ENCODE measurements at regions not wholly inside any gene's neighbourhood (a gene's known extent, or its start where the extent isn't known, plus 50 kb on each side); places are given as distances from the start of the nearest gene placed in this dataset.
"Not testable (repeated sequence)": the region's sequence is repeated elsewhere in the genome, so short reads cannot be mapped to it uniquely, and the experiment has no call there.

DNA sequence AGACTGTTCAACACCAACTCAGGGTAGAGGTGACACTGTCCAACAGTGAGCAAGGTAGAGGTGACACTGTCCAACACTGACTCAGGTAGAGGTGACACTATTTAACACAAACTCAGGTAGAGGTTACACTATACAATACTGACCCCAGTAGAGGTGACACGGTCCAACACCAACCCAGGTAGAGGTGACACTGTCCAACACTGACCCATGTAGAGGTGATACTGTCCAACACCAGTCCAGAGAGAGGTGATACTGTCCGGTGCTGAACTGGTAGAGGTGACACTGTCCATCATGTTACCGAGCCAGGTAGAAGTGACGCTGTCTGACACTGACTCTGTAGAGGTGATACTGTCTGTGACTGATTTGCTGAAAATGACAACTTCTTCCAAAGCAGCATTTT lies 102.4 kb downstream of the GATA3 start:
- no peak overlapping the region for H3K4me3 ChIP-seq (replicated peaks in 1 of 2; ENCODE audit: low read depth in 2 of 2, low read length in 2 of 2)
- DNase-seq (ENCODE audit: low read depth in 2 of 2), result no peak
- TF ChIP-seq, protein P1, sequence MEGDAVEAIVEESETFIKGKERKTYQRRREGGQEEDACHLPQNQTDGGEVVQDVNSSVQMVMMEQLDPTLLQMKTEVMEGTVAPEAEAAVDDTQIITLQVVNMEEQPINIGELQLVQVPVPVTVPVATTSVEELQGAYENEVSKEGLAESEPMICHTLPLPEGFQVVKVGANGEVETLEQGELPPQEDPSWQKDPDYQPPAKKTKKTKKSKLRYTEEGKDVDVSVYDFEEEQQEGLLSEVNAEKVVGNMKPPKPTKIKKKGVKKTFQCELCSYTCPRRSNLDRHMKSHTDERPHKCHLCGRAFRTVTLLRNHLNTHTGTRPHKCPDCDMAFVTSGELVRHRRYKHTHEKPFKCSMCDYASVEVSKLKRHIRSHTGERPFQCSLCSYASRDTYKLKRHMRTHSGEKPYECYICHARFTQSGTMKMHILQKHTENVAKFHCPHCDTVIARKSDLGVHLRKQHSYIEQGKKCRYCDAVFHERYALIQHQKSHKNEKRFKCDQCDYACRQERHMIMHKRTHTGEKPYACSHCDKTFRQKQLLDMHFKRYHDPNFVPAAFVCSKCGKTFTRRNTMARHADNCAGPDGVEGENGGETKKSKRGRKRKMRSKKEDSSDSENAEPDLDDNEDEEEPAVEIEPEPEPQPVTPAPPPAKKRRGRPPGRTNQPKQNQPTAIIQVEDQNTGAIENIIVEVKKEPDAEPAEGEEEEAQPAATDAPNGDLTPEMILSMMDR (IDR thresholded peaks at IDR 0.05; ENCODE audit: low read depth, low read length), result no peak

DNA sequence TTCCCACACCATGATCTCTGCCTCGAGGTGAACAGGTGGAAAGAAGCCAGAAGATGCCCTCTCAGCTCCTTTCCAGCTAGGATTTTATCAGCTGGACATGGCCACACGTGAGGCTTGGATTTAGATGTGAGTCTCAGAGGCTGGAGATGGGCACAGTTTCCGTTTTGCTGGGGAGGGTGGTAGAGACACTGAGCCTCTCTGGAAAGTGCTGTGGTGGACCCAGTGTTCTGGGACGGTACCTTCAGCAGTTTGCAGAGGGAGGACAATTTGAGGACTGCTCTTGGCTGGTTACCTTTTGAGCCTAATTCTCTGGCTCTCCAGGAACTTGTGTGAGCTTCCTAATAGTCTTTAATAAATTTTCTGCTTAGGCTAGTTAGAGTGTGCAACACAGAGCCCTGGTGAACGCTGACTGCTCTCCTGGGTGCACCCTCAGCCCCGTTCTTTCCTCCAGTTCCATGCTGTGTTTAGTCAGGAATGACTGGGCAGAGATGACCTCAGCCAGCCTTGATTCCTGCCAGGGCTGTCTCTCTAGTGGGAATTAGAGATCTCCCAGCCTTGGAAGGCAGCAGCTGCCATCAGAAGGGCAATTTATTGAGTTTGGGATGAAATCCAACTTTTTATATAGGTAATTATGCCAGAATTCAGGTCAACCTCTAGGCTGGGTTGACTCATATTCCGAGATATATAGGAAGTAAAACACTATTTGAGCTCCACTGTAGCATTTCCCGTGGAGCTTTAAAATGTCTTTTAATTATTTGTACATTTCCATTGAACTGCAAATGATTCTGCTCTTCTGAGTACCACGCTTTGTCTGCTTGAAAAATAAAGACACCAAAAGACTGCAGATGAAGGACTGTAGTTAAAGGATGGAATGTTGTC lies 103.9 kb downstream of the GATA3 start:
- TF ChIP-seq, protein P1 (IDR thresholded peaks at IDR 0.05; ENCODE audit: low read depth, low read length), result no peak
- no peak for DNase-seq (ENCODE audit: low read depth in 2 of 2)
- H3K4me3 ChIP-seq (replicated peaks in 1 of 2; ENCODE audit: low read depth in 2 of 2, low read length in 2 of 2), result no peak overlapping the region

DNA sequence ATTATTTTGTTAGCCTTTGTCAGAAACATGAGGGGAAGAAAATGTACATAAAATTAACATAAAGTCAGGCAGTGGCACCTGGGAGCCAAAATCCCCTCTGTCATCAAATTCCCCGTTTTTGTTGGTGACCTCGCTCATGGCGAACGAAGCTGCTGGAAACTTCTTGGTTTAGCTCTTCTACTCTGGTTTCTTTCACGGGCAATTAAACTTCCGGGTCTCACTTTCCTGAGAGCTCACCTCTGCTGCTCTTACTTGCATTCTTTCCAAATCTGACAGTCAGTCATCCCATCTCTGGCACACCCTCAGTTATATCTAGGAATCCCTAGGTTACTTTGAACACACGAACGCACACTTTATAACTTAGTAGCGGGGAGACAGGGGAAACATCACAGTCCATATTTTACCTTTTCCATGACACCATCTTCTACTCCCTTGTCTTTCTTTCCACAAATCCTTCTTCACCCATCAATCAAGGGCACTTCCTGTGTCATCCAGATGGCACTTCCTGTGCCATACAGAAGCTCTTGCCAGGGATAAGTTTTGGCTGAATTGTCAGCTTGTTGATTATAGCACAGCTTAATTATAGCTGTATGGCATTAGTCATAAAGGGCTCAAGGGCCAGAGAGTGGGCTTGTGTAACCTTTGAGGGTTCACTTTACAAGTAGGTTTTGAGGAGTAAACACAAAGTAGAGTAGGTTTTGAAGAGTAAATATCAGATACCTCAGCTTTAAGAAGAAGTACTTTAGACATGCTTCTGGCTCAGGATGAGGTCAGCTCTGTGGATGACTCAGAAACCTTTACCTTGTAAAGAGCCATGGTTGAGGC lies 105.1 kb downstream of the GATA3 start:
- TF ChIP-seq, protein P1 (IDR thresholded peaks at IDR 0.05; ENCODE audit: low read depth, low read length), result no peak

DNA sequence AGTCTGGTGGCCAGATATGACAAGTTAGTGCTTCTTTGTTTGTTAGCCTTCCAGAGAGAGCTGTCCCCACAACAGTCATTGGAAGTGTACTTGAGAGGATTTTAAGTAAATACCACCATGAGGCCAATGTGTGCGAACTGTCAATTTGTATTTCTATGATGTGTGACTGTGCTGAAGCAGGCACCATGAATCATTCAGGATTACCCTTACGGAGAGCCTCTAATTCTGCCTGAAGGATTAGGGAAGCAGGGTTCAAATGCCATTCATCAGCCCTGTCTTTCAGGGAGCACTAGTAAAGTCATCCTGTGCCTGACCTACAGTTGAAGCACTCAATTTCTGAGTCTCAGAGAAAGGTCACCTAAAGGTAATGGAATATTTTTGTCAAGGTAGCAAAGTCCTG lies 109.3 kb downstream of the GATA3 start:
- H3K4me3 ChIP-seq (replicated peaks in 1 of 2; ENCODE audit: low read depth in 2 of 2, low read length in 2 of 2), result no peak overlapping the region
- DNase-seq (ENCODE audit: low read depth in 2 of 2), result no peak

More for the DNA sequence above, 105.1 kb downstream of the GATA3 start:
- DNase-seq (ENCODE audit: low read depth in 2 of 2), result no peak
- no peak overlapping the region for H3K4me3 ChIP-seq (replicated peaks in 1 of 2; ENCODE audit: low read depth in 2 of 2, low read length in 2 of 2)

DNA sequence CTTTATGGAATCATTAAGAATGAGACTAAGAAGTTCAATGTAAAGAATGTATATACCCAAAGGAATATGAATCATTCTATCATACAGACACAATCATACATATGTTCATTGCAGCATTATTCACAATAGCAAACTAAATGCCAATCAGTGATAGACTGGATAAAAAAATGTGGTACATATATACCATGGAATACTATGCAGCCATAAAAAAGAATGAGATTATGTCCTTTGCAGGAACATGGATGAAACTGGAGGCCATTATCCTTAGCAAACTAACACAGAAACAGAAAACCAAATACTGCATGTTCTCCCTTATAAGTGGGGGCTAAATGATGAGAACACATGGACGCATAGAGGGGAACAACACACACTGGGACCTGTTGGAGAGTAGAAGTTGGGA lies 110.2 kb downstream of the GATA3 start:
- not testable (repeated sequence) for DNase-seq (ENCODE audit: low read depth in 2 of 2); H3K4me3 ChIP-seq (replicated peaks in 1 of 2; ENCODE audit: low read depth in 2 of 2, low read length in 2 of 2)

More for the DNA sequence above, 109.3 kb downstream of the GATA3 start:
- TF ChIP-seq, protein P1 (IDR thresholded peaks at IDR 0.05; ENCODE audit: low read depth, low read length), result no peak

DNA sequence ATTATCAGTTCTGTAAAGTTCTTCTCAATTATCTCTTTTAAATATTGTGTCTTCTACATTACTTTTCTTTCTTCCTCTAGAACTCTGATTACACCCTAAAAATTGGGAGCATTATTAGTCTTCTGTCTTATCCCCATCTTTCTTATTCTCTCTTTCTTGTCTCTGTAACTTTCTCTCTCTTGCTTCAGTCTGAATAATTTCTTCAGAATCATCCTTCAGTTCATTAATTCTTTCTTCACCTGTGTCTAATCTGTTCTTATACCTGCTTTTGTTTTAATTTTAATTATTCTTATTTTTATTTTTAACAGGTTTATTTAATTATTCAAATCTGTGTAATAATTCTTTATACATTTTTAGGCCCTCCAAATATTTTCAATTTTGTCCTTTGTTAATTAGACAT lies 114.3 kb downstream of the GATA3 start:
- H3K4me3 ChIP-seq (replicated peaks in 1 of 2; ENCODE audit: low read depth in 2 of 2, low read length in 2 of 2), result no peak overlapping the region
- DNase-seq (ENCODE audit: low read depth in 2 of 2), result no peak
- TF ChIP-seq, protein P1 (IDR thresholded peaks at IDR 0.05; ENCODE audit: low read depth, low read length), result no peak

DNA sequence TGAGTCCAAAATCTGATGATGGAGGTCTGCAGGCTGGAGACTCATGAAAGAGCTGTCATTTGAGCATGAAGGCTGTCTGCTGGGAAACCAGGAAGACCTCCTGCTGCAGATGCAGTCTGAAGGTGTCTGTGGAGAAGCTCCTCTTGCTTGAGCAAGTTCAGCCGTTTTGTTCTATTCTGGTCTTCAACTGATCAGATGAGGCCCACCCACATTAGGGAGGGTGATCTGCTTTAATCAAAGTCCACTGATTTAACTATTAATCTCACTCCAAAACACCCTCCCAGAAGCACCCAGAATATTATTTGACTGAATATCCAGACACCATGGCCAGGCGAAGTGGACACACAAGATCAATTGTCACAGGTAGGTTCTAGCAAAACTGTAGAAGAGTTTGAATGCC lies 116.5 kb downstream of the GATA3 start:
- TF ChIP-seq, protein P1 (IDR thresholded peaks at IDR 0.05; ENCODE audit: low read depth, low read length), result no peak
- H3K4me3 ChIP-seq (replicated peaks in 1 of 2; ENCODE audit: low read depth in 2 of 2, low read length in 2 of 2), result no peak overlapping the region
- no peak for DNase-seq (ENCODE audit: low read depth in 2 of 2)
